Tibial nerve (tissue), 3 donors: ENCODE measurements at regions not wholly inside any gene's neighbourhood (a gene's known extent, or its start where the extent isn't known, plus 50 kb on each side); places are given as distances from the start of the nearest gene placed in this dataset.

Experiments
- POLR2A ChIP-seq, 2 donors: fragments of 450-650 bp; IDR thresholded peaks; one replicate each; pipeline ENCODE4 v1.6.1; 2017; ENCODE audit warnings: antibody characterized with exemption in 2 of 2, mild to moderate bottlenecking in 2 of 2, moderate library complexity in 2 of 2
- TF ChIP-seq, protein P1 (sequence below), 5 experiments: fragments of 200-600 bp in 3 of 5; fragments of 450-650 bp in 2 of 5; sonication (generic) in 3 of 5; IDR thresholded peaks; one replicate each; pipeline ENCODE4 v1.5.1; 2016 to 2019; ENCODE audit warnings: antibody characterized with exemption in 5 of 5, mild to moderate bottlenecking in 3 of 5, moderate library complexity in 2 of 5

DNA sequence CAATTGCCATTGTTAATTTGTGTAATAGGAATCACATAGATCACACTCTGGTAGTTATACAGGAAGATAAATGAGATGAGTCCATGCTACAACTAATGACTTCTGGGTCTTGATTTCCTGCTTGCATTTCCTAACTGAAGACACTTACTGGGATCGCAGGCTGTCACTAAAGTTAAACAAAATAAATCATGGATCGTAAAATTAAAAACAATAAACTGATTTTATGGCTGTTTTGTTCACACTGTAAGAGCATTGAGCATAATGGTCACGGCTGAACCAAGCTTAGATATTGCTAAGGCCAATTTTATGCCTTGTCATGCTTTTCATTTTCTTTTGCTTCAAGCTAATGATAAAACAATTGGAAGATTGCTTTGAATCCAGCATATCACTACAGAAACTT is 332.5 kb upstream of the CITED2 start:
- TF ChIP-seq POLR2A (IDR thresholded peaks at IDR 0.05) = no peak
- TF ChIP-seq, protein P1, sequence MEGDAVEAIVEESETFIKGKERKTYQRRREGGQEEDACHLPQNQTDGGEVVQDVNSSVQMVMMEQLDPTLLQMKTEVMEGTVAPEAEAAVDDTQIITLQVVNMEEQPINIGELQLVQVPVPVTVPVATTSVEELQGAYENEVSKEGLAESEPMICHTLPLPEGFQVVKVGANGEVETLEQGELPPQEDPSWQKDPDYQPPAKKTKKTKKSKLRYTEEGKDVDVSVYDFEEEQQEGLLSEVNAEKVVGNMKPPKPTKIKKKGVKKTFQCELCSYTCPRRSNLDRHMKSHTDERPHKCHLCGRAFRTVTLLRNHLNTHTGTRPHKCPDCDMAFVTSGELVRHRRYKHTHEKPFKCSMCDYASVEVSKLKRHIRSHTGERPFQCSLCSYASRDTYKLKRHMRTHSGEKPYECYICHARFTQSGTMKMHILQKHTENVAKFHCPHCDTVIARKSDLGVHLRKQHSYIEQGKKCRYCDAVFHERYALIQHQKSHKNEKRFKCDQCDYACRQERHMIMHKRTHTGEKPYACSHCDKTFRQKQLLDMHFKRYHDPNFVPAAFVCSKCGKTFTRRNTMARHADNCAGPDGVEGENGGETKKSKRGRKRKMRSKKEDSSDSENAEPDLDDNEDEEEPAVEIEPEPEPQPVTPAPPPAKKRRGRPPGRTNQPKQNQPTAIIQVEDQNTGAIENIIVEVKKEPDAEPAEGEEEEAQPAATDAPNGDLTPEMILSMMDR (IDR thresholded peaks at IDR 0.05) = no peak
